T-helper 2 cell treated with Interferon-gamma antibody and Interleukin-4, amounts not matched to agents 100 ng/mL and 5 ng/mL, for 36 hours (primary cell): ENCODE measurements at regions not wholly inside any gene's neighbourhood (a gene's known extent, or its start where the extent isn't known, plus 50 kb on each side); places are given as distances from the start of the nearest gene placed in this dataset.

Source experiments
- intact Hi-C: fragments of 100-400 bp; cut with micrococcal nuclease; formaldehyde crosslinking; loops from one replicate; pipeline ENCODE4 v1.15.1; 2023

DNA sequence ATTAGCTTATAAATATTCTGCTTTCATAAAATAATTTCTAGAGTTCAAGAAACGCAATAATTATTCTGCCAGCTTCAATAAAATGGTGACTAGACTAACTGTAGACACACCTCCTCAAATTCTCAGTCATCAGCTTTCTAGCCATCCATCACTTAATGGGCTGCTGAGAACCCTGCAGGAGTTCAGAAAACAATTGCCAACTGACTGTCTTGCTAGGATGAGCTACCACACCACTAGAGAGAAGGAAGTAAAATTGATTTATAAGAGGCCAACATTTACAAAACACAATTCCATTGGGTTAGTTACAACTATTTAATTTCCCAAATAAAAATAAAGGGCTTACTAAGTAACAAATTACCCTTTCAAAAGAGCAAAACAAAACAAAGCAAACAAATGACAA is 126.5 kb upstream of the PAPPA start:
- intact Hi-C loops, result no loop called here

- intact Hi-C loops, result no loop called here
These were observed 126.1 kb upstream of the PAPPA start for GRCh38 chr9:116027511-116027910.

DNA sequence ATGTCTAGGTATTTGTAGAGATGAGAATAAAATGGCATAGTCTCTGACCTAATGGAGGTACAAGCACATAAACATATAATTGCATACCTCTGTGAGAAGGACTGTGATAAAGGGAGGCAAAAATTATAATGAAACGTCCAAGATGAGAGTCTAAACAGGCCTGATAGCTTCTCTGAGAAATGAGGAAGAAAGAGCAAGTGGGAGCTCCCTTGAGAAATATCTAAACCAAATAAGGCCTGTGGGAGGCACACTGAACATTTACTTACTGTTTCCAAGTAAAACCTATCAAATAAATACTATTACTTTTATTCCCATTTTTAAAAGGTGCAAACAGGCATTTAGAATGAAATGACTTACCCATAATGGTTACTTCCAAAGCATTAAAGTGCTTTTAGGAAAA is 125.6 kb upstream of the PAPPA start:
- intact Hi-C loops, result no loop called here

DNA sequence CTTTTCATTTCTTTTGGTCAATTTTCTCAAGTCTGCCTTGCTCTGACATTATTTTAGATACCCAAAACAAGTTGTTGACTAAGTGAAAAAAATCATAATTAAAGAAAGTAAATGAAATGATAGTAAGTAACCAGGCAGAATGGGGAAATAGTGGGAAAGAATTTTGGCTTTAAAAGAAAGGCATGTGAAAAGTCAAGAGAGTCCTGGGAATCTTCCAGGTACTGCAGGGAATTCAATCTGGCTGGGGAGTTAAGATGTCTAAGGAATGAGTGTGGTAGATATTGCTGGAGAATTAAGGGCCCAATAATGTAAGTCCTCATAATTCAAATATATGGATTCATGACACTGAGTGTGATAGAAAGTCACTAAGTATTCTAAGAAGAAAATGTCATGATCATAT is 123.1 kb upstream of the PAPPA start:
- intact Hi-C loops, result no loop called here

DNA sequence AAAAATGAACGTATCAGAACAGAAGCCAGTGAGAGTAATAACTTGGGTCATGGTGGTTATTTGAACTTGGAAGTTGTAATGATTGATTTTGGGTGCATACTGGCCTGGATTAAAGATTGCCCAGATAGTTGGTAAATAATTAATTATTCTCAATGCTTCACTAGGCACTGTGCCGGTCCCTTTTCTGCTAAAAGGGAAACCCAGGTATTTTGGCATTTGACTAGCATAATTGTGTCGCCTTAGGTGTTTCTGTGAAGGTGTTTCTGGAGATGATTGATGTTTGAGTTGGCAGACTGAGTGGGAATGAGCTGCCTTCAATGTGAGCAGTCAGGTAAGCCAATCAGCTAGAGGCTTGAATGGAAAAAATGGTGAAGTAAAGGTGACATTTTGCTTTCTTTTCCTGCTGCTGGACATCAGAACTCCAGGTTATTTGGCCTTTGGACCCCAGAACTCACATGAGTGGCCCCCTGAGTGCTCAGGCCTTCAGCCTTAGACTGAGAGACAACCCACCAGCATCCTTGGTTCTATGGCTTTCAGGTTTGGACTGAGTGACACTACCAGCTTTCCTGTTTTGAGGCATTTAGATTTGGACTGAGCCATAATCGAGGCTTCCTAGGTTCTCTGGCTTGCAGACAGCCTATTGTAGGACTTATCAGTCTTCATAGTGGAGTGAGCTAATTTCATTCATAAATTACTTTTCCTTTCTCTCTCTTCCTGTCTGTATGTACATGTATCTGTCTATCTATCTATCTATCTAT is 120.7 kb upstream of the PAPPA start:
- intact Hi-C loops, result no loop called here

DNA sequence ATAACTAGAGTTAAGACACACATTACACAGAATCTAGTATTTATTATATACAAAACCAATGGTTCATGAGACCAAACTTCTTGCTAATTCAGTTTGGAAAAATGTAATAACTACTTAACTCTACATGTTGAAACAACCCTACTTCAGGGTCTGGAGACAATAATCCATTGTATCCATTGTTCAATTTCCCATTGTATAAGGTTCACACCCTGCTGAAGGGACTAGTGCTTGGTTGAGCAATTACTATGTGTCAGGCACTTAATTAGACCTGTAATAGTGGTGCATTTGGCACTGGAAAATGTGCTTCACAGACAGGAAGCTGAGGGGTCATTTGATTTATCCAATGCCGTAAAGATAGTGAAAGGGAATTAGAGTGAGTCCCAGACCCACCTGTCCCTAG is 114.3 kb upstream of the PAPPA start:
- intact Hi-C loops, result no loop called here

GRCh38 chr9:116039893-116040292 is 113.7 kb upstream of the PAPPA start:
- intact Hi-C loops, result no loop called here

- intact Hi-C loops, result no loop called here
These were observed 111.3 kb upstream of the PAPPA start for GRCh38 chr9:116042321-116042720.

DNA sequence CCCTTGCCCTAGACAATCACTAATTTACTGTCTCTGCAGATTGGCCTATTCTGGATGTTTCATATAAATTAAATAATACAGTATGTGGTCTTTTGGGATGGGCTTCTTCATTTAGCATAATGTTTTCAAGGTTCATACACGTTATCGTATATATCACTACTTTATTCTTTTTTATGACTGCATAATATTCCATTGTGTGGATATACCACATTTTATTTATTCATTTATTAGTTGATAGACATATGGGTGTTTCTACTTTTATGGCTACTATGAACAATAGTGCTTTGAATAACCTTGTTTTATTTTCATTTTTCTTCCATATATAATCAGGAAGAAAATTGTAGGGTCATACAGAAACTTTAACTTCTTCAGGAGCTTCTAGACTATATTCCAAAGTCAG is 108.5 kb upstream of the PAPPA start:
- intact Hi-C loops, result no loop called here

- intact Hi-C loops, result no loop called here
These were observed 105.5 kb upstream of the PAPPA start for GRCh38 chr9:116048081-116048480.

GRCh38 chr9:116049456-116049855 is 104.1 kb upstream of the PAPPA start:
- intact Hi-C loops, result no loop called here

GRCh38 chr9:116051528-116051927 is 102.1 kb upstream of the PAPPA start:
- intact Hi-C loops, result no loop called here

GRCh38 chr9:116055536-116055935 is 98.1 kb upstream of the PAPPA start:
- intact Hi-C loops, result no loop called here

- intact Hi-C loops, result no loop called here
These were observed 96.2 kb upstream of the PAPPA start for GRCh38 chr9:116057371-116057770.

- intact Hi-C loops, result no loop called here
These were observed 95.2 kb upstream of the PAPPA start for GRCh38 chr9:116058421-116058820.

DNA sequence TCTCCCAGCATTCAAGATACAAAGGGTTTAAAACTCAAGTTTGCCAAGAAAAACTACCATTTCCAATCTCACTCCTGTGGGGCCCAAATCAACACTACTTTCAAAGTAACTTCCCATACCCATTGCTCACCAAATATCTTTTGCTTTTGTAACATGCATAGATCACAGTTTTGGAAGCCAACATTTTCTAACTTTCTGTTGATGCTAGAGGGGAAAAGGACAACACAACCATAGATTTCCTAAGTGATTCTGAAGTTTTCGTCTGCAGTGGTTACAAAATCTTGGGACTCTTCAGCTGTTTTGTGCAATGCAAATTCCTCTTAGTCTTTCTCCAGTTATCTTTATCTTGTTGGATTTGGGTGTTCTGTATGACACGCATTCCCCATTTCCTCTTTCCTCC is 94.1 kb upstream of the PAPPA start:
- intact Hi-C loops, result no loop called here

DNA sequence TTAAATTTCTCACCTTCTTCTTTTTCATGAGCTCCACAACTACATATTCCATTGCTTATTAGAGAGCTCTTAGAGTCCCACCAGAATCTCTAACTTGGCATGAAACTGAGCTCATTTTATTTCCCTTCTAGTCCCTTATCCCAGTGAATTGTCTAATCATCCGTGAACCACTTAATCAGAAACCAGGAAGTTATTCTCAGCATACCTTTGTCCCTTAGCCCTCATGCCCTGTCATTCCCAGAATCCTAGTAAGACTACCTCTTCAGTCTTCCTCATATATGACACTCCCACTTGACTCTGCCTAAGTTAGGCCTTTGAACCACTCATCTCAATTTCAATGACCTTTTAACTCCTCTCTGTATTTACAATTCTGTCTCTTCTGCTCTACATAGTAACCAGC is 93.0 kb upstream of the PAPPA start:
- intact Hi-C loops, result no loop called here

DNA sequence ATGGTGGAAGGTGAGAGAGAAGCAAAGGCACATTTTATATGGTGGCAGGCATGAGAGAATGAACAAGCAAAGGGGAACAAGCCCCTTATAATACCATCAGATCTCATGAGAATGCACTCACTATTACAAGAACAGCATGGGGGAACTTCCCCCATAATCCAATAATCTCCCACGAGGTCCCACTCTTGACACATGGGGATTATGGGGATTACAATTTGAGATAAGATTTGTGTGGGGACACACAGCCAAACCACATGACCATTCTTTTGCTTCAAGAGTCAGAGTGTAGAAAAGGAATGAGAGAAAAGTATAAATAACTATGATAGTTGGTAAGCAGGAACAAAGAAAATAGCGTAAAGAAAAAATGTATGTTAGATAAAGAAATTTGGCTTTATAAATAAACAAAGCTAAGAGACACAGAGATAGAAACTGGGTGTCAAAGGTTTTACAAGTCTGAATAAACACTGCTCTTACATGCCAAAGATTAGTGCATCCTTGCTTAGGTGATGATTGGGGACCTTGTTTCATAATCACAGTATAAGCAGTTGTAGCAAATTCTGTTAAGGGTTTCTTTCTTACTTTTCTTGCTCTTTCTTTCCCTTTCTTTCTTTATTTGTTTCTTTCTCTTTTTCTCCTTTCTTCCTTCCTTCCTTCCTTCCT is 91.9 kb upstream of the PAPPA start:
- intact Hi-C loops, result no loop called here

DNA sequence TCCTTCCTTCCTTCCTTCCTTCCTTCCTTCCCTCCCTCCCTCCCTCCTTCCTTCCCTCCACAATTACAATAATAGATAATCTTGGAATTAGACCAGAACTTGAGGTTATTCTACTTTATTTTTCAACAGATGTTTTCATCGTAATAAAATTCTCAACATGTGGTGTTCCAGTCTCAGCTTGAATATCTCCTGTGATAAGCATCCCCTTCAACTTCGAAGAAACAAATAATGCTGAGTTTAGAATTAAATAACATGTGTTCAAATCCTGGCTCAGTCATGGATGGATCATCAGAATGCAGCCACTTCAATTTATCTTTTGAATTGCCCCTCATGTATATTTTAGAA is 91.4 kb upstream of the PAPPA start:
- intact Hi-C loops, result no loop called here

- intact Hi-C loops, result no loop called here
These were observed 88.6 kb upstream of the PAPPA start for GRCh38 chr9:116064970-116065369.

DNA sequence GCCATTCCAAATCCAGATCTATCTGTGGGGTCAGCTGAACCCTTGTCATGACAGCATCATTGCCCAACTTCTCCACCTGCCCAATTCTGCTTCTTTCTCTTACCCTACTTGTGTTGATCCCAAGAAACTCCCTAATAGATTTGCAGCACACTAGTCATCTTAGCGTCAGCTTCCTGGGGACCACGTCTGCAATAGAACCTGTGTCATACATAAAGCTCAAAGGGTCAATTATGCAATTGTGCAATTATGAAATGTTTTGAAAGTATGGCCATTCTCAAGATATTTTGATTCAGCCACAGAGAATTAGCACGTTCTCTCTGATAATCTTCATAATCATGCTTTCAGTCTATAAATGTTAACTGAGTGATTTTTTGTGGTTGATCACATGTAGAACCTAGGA is 87.4 kb upstream of the PAPPA start:
- intact Hi-C loops, result no loop called here

GRCh38 chr9:116067566-116067965 is 86.0 kb upstream of the PAPPA start:
- intact Hi-C loops, result no loop called here

DNA sequence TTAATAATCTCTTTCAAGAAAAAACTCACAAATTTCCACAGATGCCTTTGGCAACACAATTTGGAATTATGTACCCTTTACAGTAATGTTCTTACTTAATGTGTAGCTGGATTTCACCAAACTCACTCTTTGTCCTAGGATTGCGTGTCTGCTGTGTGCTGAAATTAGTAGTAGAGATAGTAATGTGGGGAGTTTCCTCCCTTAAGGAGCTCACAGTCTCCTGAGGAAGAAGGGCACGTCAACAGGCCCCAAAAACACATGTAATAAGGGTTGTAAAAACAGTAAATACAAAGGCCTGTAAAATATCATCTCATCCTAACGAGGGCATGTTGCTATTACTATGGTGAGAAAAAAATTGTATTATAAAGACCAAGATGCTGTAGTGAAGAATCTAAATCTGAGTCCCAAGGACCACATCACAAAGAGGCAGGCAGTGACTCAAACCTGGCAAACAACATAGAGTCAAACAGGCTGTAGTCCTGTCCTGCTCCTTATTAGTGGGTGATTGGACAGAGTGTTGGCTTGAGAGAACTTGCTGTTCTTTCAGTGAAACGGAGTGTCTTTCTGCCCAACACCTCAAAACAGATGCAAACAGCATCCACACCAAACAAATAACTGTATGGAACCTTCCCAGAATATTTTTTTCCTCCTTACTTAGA is 83.2 kb upstream of the PAPPA start:
- intact Hi-C loops, result no loop called here
